ENCODE measurements at regions not wholly inside any gene's neighbourhood (a gene's known extent, or its start where the extent isn't known, plus 50 kb on each side); places are given as distances from the start of the nearest gene placed in this dataset.

- H3K4me3 ChIP-seq (ENCODE audit: low read length): no peak overlapping the region
- no peak for DNase-seq (ENCODE audit: low read depth, low spot score)
Observed at GRCh38 chr9:73219985-73220626, 68.4 kb downstream of the ANXA1 start.

DNA sequence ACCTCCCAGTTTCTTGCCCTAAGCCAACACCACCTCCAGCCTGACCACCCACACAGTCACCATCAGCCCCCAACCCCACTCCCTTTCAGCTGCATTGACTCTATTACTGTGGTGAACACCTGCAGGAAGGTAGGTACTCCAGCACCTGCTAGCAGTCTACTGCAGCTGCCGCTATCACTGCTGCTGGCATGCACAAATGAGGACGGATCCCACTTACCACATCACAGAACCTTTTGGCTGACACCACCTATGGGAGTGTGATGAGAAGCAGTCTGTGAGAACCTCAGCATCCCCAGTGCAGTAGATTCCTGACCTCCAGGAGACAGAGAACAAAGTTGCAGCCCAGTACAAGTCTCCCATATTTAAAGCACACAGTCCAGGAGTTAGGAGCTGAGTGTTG is 71.9 kb downstream of the ANXA1 start:
- DNase-seq (ENCODE audit: low read depth, low spot score): peak; percentile 45
- H3K4me3 ChIP-seq (ENCODE audit: low read length): no peak overlapping the region

DNA sequence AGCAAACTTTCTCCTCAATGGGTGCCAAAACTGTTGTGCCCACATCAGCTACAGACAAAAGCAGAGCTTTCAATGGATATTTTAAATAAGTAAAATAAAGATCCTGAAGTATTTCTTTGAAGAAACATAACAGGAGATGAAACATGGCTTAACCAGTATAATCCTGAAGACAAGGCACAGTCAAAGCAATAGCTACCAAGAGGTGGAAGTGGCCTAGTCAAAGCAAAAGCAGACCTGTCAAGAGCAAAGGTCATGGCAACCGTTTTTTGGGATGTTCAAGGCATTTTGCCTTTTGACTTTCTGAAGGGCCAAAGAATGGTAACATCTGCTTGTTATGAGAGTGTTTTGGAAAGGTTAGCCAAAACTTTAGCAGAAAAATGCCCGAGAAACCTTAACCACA is 77.9 kb downstream of the ANXA1 start:
- DNase-seq (ENCODE audit: low read depth, low spot score): no peak
- H3K4me3 ChIP-seq (ENCODE audit: low read length): no peak overlapping the region

DNA sequence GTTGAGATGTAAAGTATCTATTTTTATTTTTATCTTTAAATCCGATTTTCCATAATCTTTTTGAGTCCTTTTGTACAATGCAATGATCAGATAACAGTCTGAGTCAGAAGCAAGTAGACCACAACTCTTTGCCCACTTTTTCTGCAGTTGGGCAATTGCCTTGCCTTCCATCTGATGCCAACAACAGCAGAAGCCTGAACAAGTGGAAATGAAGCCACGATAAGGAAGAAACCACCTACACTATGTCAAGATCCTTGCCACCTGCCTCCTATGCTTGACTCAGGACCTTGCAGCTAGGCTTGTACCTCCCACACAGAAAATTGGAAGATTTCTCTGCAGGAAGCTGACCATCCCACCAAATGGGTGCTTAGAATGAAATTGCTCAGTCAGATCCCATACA is 78.6 kb downstream of the ANXA1 start:
- no peak for DNase-seq (ENCODE audit: low read depth, low spot score)
- no peak overlapping the region for H3K4me3 ChIP-seq (ENCODE audit: low read length)

GRCh38 chr9:73231203-73231602 is 79.5 kb downstream of the ANXA1 start:
- no peak overlapping the region for H3K4me3 ChIP-seq (ENCODE audit: low read length)
- DNase-seq (ENCODE audit: low read depth, low spot score): no peak

DNA sequence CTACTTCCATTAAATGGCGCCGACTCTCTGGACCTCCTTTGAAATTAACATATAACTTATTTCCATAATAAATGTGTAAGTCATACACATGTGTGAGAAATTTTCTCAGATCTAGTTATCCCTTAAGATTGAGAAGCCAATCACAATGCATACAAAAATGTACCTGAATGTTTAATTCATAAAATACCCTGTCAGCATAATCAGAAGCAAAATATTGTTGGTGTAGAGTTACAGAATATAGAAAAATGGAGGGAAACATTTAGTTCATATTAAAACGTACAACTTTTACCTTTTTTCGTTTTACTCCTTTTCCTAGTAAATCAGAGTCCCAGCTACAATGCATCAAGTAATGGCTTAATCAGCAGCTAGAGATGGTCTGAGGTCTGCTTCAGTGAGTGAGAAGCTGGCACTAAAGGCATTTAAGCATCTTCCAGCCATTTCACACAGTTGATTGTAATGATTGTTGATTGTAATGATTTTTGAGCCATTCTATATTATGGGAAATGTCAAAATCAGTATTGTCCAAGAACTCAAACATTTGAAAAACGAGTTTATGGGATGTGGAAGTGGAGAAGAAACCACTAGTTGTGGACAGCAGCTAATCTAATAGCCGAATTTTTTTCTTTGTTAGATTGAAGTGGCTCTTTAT is 81.8 kb downstream of the ANXA1 start:
- DNase-seq (ENCODE audit: low read depth, low spot score): no peak
- H3K4me3 ChIP-seq (ENCODE audit: low read length): no peak overlapping the region

- no peak overlapping the region for H3K4me3 ChIP-seq (ENCODE audit: low read length)
- DNase-seq (ENCODE audit: low read depth, low spot score): no peak
Observed at GRCh38 chr9:73234008-73234360, 82.3 kb downstream of the ANXA1 start.

GRCh38 chr9:73237140-73237539 is 85.5 kb downstream of the ANXA1 start:
- H3K4me3 ChIP-seq (ENCODE audit: low read length): no peak overlapping the region
- no peak for DNase-seq (ENCODE audit: low read depth, low spot score)

GRCh38 chr9:73239570-73240265 is 88.1 kb downstream of the ANXA1 start:
- no peak overlapping the region for H3K4me3 ChIP-seq (ENCODE audit: low read length)
- no peak for DNase-seq (ENCODE audit: low read depth, low spot score)

DNA sequence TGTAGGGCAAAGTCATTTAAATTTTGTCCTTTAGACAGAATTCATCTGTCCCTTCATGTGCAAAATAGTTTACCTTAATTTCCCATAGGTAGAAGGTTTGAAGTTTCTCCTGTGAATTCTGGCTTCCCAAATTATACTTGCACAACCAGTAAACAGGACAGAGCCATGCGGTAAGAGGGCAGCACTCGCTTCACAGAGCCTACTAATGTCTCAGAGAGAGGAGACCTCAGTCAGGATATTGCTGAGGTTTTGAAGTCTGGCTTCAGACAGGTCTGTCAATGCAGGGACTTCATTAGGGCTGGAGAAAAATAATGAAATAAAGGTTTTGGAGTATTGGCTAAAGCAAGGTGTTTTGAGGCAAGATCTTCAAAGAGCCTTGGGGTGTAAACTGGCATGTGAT is 91.4 kb downstream of the ANXA1 start:
- no peak overlapping the region for H3K4me3 ChIP-seq (ENCODE audit: low read length)
- DNase-seq (ENCODE audit: low read depth, low spot score): no peak

GRCh38 chr9:73259086-73259696 is 107.5 kb downstream of the ANXA1 start:
- no peak for DNase-seq (ENCODE audit: low read depth, low spot score)
- no peak overlapping the region for H3K4me3 ChIP-seq (ENCODE audit: low read length)

- DNase-seq (ENCODE audit: low read depth, low spot score): no peak
Observed at GRCh38 chr9:73260506-73260905, 108.8 kb downstream of the ANXA1 start.

GRCh38 chr9:73264631-73265030 is 113.0 kb downstream of the ANXA1 start:
- H3K4me3 ChIP-seq (ENCODE audit: low read length): no peak overlapping the region
- no peak for DNase-seq (ENCODE audit: low read depth, low spot score)

More at GRCh38 chr9:73260506-73260905, 108.8 kb downstream of the ANXA1 start:
- no peak overlapping the region for H3K4me3 ChIP-seq (ENCODE audit: low read length)

DNA sequence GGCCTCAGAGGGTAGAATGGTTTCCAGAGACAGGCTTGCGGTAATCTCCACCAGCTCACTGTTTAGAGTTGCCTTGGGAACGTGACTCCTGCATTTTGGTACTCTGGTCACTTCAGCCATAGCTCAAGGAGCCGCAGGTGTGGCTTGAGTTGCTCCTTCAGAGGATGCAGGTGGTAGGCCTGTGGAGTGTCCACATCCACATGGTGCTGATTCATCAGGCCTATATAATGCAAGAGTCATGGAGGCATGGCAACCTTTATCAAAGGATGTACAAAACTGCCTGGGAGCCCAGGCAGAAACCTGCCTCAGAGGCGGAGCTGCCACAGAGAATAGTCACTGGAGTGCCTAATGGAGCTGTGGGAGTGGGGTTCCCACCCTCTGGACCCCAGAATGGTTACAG is 114.2 kb downstream of the ANXA1 start:
- DNase-seq (ENCODE audit: low read depth, low spot score): no peak
- H3K4me3 ChIP-seq (ENCODE audit: low read length): no peak overlapping the region

DNA sequence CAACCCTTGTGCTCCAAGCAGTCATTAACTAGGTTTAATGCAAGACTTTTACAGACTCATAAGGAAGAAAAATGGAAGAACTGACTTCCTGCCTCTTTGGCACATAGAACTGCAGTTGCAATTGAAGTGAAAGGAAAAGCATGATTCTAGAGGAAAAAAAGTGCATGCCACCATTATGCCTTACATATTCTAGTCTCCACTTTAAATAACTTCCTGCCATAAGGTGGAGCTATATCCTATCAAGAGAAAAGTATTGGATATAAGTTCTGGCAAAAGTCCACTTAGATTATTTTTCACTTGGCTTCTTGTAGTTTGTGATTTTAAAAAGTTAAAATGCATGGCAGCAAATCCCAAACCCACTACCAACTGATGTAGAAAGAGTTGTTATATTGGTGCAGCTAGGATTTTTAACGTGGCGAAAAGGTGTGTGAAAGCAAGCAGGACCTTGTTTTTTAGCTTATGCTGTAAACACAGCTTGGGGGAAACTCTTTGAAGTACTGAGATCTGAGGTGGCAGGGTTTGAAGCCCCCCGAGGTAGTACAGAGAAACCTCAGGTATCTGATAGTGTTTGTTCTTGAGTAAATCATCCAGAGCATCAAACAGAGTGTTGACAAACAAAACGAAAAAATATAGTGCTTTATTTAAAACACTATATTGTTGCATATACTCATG is 117.9 kb downstream of the ANXA1 start:
- peak; percentile 4 for DNase-seq (ENCODE audit: low read depth, low spot score)
- H3K4me3 ChIP-seq (ENCODE audit: low read length): no peak overlapping the region

DNA sequence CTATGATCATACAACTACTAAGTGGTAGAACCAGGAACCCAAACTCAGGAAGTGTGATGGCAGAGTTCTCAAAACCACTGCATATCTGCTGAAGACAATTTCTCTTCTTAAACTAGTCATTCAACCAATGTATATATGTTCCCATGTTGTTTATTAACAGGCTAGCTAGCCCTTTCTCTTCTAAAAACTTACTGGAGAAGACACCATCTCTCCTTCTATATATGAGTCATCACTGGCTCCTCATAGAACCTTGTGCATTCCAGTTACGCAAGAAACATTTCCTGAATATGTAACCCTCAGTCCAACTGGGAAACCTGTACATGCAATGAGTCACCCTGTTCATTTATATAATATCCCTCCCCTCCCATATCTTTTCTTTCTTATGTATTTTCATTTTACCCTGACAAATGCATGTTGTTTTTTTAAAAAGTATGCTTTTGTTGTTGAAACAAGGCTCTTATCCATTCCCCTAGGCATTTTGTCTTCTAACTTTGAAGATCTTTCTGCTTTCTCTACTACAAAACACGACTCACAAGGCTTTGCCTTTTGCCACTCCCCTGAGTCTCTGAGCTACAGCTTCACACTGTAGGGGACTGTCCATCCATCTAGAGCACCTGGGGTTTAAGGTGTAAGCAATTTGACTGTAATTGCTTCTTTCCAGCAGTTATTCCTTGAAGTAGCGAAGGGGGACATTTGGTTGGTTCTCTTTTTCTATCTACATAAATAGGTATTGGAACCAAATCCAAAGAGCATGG is 119.5 kb downstream of the ANXA1 start:
- H3K4me3 ChIP-seq (ENCODE audit: low read length): no peak overlapping the region
- DNase-seq (ENCODE audit: low read depth, low spot score): no peak

- DNase-seq (ENCODE audit: low read depth, low spot score): no peak
- no peak overlapping the region for H3K4me3 ChIP-seq (ENCODE audit: low read length)
Observed at GRCh38 chr9:73280113-73280512, 128.4 kb downstream of the ANXA1 start.

DNA sequence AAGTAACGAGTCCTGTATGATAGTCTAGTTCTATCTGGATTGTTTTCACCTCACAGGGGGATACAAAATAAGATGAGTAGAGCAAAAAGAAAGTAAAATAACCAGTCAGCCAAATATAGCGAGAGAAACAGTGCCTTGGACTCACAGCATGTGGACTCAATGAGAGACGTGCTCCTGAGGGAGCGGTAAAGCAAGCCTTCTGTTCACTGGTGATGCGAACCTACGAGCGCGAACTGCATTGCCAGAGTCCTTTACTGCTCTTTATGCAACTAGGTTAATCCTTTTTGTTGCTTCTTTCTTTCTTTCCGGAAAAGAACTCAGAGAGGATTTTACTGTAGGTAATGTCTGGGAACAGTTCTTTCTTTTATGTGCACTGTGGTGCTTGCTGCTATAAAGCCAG is 132.7 kb downstream of the ANXA1 start:
- no peak for DNase-seq (ENCODE audit: low read depth, low spot score)

DNA sequence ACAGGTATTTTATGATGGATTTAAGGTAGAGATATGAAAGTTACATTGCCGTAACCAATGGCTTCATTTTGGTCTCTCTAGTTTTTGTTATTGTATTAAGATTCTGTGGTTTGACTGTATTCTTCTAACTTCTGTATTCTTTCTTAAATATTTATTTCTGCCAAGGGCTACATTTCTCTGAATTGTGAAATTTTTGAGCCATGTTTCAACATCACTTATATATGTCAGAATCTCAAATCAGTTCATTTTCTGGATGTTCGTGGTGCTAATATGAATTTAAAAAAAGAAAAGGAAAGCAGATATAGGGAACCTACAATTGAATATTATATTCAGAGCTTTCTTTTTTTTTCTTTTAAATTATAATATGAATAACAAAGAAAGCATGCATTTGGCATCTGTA is 142.7 kb downstream of the ANXA1 start:
- H3K4me3 ChIP-seq (ENCODE audit: low read length): no peak overlapping the region
- DNase-seq (ENCODE audit: low read depth, low spot score): no peak

More for the DNA sequence above, 132.7 kb downstream of the ANXA1 start:
- H3K4me3 ChIP-seq (ENCODE audit: low read length): no peak overlapping the region
